ENCODE measurements at regions not wholly inside any gene's neighbourhood (a gene's known extent, or its start where the extent isn't known, plus 50 kb on each side); places are given as distances from the start of the nearest gene placed in this dataset.

DNA sequence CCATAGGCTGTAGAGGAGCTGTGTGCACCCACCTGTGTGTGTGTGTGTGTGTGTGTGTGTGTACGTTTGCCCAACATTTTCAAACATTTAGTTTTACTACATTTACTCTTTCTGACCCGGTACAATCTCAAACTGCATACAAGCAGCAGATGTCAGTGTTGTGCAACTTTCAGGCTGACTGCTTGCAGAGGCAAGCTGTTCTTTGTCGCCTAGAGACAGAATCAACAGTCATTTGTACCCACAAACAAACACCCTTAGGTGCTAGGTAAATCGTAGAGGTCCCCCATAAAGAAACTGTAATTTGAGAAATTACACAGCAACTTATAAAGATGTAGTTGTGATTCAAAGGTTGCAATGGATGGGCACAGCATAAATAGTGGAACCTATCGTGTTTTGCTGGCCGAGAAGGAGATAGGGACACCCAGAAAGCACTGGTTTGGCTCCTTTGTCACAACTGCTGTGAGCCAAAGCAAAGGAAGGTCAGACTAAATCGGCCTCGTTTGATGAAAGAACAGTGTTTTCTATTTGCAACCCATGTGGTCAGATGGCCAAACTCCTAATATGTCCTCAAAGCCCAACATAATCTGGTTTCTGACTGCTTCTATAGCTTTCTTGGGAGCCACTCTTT, 478.4 kb downstream of the TOX3 start:
- peak in 4 of 5 donors; percentile 43 to 78 (median 59) for DNase-seq

DNA sequence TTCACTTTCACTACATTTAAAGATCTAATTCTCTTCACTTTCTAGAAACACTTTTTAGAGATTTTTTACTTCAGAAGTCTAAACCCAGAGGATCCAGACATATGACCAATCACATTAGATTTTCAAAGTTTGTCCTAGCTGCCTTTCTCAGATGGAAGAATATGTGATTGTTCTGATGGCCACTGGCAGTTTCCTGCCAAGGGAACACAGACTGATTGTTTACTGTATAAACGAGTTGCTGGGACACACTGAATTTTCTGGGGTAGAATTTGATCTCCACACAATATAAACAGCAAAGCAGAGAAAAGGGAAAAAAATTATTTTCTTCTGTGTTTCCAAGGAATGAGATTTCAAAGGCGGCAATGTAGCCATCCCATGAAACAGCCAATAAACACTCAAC, 480.0 kb downstream of the TOX3 start:
- DNase-seq: no peak
- no peak overlapping the region for H3K9ac ChIP-seq (ENCODE audit: low read length in 3 of 3)
- no peaks in the 10 kb centered on the region for H3K36me3 ChIP-seq (ENCODE audit: control insufficient read depth in 2 of 3, insufficient read depth in 3 of 3, low read length in 3 of 3)
- H3K4me3 ChIP-seq (ENCODE audit: low read length in 3 of 3): no peak overlapping the region
- H3K4me1 ChIP-seq (ENCODE audit: control insufficient read depth in 2 of 3, insufficient read depth in 2 of 3, low read depth in 1 of 3, low read length in 3 of 3): no peaks in the 10 kb centered on the region
- intact Hi-C loops (cut with DNase I): no loop called here
- peaks cover 0 to 2% (median 0%) of the 10 kb centered on the region in 3 donors for H3K9me3 ChIP-seq (ENCODE audit: control insufficient read depth in 2 of 3, insufficient read depth in 1 of 3, low read length in 3 of 3)
- TF ChIP-seq, protein P1, sequence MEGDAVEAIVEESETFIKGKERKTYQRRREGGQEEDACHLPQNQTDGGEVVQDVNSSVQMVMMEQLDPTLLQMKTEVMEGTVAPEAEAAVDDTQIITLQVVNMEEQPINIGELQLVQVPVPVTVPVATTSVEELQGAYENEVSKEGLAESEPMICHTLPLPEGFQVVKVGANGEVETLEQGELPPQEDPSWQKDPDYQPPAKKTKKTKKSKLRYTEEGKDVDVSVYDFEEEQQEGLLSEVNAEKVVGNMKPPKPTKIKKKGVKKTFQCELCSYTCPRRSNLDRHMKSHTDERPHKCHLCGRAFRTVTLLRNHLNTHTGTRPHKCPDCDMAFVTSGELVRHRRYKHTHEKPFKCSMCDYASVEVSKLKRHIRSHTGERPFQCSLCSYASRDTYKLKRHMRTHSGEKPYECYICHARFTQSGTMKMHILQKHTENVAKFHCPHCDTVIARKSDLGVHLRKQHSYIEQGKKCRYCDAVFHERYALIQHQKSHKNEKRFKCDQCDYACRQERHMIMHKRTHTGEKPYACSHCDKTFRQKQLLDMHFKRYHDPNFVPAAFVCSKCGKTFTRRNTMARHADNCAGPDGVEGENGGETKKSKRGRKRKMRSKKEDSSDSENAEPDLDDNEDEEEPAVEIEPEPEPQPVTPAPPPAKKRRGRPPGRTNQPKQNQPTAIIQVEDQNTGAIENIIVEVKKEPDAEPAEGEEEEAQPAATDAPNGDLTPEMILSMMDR (IDR thresholded peaks at IDR 0.05; ENCODE audit: borderline replicate concordance, extremely low read depth, insufficient read depth): no peak
- no peaks in the 10 kb centered on the region for H3K27me3 ChIP-seq (ENCODE audit: control insufficient read depth, insufficient read depth, low read length)
- no peak for FAIRE-seq
- H3K27ac ChIP-seq (ENCODE audit: low read depth in 2 of 2, low read length in 2 of 2): no peak overlapping the region

More for the DNA sequence above, 478.4 kb downstream of the TOX3 start:
- no peak for FAIRE-seq
- Histone ChIP-seq H3K9me3 (ENCODE audit: control insufficient read depth in 2 of 3, insufficient read depth in 1 of 3, low read length in 3 of 3) (peaks cover 0 to 2% (median 0%) of the 10 kb centered on the region in 3 donors), H3K27me3 (ENCODE audit: control insufficient read depth, insufficient read depth, low read length) (no peaks in the 10 kb centered on the region), H3K4me3 (ENCODE audit: low read length in 3 of 3) (no peak overlapping the region), H3K9ac (ENCODE audit: low read length in 3 of 3) (no peak overlapping the region), H3K27ac (ENCODE audit: low read depth in 2 of 2, low read length in 2 of 2) (no peak overlapping the region), H3K4me1 (ENCODE audit: control insufficient read depth in 2 of 3, insufficient read depth in 2 of 3, low read depth in 1 of 3, low read length in 3 of 3) (no peaks in the 10 kb centered on the region), H3K36me3 (ENCODE audit: control insufficient read depth in 2 of 3, insufficient read depth in 3 of 3, low read length in 3 of 3) (no peaks in the 10 kb centered on the region)
- intact Hi-C loops (cut with DNase I): no loop called here
- TF ChIP-seq, protein P1 (IDR thresholded peaks at IDR 0.05; ENCODE audit: borderline replicate concordance, extremely low read depth, insufficient read depth): peak; percentile 37

DNA sequence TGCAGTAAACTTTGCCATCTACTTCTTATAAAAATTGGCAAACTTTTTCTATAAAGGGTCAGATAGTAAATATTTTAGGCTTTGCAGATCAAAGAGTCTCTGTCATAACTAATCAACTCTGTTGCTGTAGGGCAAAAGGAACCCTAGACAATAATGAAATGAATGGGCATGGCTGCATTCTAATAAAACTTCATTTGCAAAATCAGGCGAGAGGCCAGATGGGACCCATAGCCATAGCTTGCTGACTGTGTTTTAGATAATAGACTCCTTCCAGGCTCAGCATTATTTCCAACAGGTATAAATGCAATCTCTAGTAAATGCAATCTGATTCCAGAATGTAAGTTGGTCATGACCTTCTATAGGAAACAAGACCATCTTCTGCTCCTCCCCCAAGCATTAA, 490.7 kb downstream of the TOX3 start:
- Histone ChIP-seq H3K36me3 (ENCODE audit: control insufficient read depth in 2 of 3, insufficient read depth in 3 of 3, low read length in 3 of 3) (no peaks in the 10 kb centered on the region), H3K4me3 (ENCODE audit: low read length in 3 of 3) (no peak overlapping the region), H3K9ac (ENCODE audit: low read length in 3 of 3) (no peak overlapping the region), H3K9me3 (ENCODE audit: control insufficient read depth in 2 of 3, insufficient read depth in 1 of 3, low read length in 3 of 3) (no peaks in the 10 kb centered on the region), H3K4me1 (ENCODE audit: control insufficient read depth in 2 of 3, insufficient read depth in 2 of 3, low read depth in 1 of 3, low read length in 3 of 3) (no peaks in the 10 kb centered on the region), H3K27ac (ENCODE audit: low read depth in 2 of 2, low read length in 2 of 2) (no peak overlapping the region), H3K27me3 (ENCODE audit: control insufficient read depth, insufficient read depth, low read length) (no peaks in the 10 kb centered on the region)
- intact Hi-C loops (cut with DNase I): no loop called here
- DNase-seq (no peak), FAIRE-seq (no peak)
- TF ChIP-seq, protein P1 (IDR thresholded peaks at IDR 0.05; ENCODE audit: borderline replicate concordance, extremely low read depth, insufficient read depth): no peak

DNA sequence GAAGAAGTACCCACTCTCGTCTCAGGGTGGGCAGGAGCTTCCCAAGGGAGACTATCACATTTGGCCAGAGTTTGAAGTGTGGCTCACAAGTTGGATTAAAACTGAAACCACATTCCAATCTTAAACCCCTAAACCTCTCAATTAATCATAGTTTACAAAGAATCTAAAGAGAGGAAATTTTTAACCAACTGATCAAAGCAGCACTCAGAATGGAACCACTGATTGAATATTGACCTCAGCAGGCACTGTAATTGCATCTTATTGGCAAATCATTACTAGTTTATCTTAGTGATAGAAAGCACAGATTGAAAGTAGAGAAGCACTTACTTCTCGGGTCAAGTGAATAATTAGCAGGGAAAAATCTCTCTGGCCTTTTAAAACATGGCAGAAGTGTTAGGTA, 491.6 kb downstream of the TOX3 start:
- H3K27ac ChIP-seq (ENCODE audit: low read depth in 2 of 2, low read length in 2 of 2): no peak overlapping the region
- intact Hi-C loops (cut with DNase I): no loop called here

More for the DNA sequence above, 491.6 kb downstream of the TOX3 start:
- H3K4me1 ChIP-seq (ENCODE audit: control insufficient read depth in 2 of 3, insufficient read depth in 2 of 3, low read depth in 1 of 3, low read length in 3 of 3): no peaks in the 10 kb centered on the region
- H3K9me3 ChIP-seq (ENCODE audit: control insufficient read depth in 2 of 3, insufficient read depth in 1 of 3, low read length in 3 of 3): no peaks in the 10 kb centered on the region
- no peaks in the 10 kb centered on the region for H3K27me3 ChIP-seq (ENCODE audit: control insufficient read depth, insufficient read depth, low read length)
- no peaks in the 10 kb centered on the region for H3K36me3 ChIP-seq (ENCODE audit: control insufficient read depth in 2 of 3, insufficient read depth in 3 of 3, low read length in 3 of 3)
- TF ChIP-seq, protein P1 (IDR thresholded peaks at IDR 0.05; ENCODE audit: borderline replicate concordance, extremely low read depth, insufficient read depth): no peak
- no peak overlapping the region for H3K4me3 ChIP-seq (ENCODE audit: low read length in 3 of 3)
- H3K9ac ChIP-seq (ENCODE audit: low read length in 3 of 3): no peak overlapping the region
- FAIRE-seq (no peak), DNase-seq (no peak)
